Urinary bladder (tissue), 3 donors: ENCODE measurements at regions not wholly inside any gene's neighbourhood (a gene's known extent, or its start where the extent isn't known, plus 50 kb on each side); places are given as distances from the start of the nearest gene placed in this dataset.
"Not testable (repeated sequence)": the region's sequence is repeated elsewhere in the genome, so short reads cannot be mapped to it uniquely, and the experiment has no call there.

Experiments used
- DNase-seq: peaks from one replicate; pipeline ENCODE4 v3.0.0-alpha.2; 2015; ENCODE audit errors: extremely low spot score
- H3K27ac ChIP-seq: one replicate; pipeline ENCODE4 v1.5.1; 2013; ENCODE audit warnings: low read depth, mild to moderate bottlenecking, moderate library complexity
- H3K36me3 ChIP-seq: one replicate; pipeline ENCODE4 v1.6.1; 2013; ENCODE audit warnings: mild to moderate bottlenecking, moderate library complexity; ENCODE audit not compliant: insufficient read depth
- H3K4me1 ChIP-seq: one replicate; pipeline ENCODE4 v1.6.1; 2013; ENCODE audit warnings: mild to moderate bottlenecking, moderate library complexity; ENCODE audit not compliant: insufficient read depth
- H3K4me3 ChIP-seq: one replicate; pipeline ENCODE4 v1.5.1; 2013; ENCODE audit warnings: low read depth, low read length
- WGBS: extraction: QIAGEN DNeasy Blood & Tissue Kit; methylation state at CpG from one replicate; pipeline ENCODE4 v1.1.7; 2013; 5-methylcytosine and 5-hydroxymethylcytosine counted together
- donor health status: healthy with polysubstance abuse.
- donor health status: healthy.

DNA sequence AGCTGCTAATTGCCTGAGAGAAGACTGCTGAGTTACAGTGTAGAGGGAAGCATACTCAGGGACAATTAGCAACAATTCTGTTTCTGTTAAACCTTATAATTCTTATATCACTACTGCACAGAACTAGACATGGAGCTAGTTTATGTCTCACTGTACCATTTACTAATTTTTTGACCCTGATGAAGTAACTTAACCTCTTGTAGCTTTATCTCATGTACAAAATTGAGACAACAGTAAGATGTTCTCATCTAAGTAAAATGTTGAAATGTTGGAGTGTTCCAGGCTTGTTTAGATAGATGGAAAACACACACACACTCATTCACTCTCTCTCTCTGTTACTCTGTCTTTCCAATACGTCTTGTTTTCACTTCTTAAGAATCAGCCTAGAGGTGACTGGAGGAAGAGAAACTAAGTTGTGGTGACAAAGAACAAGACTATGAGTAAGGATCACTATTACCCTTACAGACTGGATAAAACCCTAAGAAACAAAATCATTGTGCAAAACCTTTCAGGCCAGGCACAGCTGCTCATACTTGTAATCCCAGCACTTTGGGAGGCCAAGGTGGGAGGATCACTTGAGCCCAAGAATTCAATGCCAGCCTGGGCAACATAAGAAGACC is 107.8 kb downstream of the FAM72C start:
- DNase-seq, H3K4me3 ChIP-seq: not testable (repeated sequence)
- WGBS = 46% methylated on average over 1 of the region's 1 CpG

DNA sequence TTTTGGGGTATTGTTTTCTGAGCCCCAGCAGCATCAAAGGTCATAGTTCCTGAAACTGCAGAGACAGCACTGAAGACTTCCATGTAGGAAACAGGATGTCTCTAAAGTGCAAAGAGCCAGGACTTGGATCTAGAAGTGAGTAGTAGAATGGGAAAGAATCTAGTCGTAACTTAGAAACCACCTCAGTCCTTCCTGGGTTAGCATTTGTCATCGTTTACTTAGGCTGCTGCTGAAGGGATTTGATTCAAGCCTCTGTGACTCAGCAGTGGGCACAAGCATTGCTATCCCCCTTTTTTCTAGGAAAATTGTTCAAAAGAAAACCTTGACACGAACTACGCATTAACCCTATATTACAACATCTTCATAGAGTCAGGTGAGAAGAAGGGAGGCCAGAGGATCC is 109.1 kb downstream of the FAM72C start:
- 64% methylated on average over 4 of the region's 4 CpGs for WGBS
- H3K36me3 ChIP-seq, H3K4me1 ChIP-seq, H3K4me3 ChIP-seq, H3K27ac ChIP-seq, DNase-seq: not testable (repeated sequence)

More for the DNA sequence above, 107.8 kb downstream of the FAM72C start:
- H3K4me1 ChIP-seq, H3K27ac ChIP-seq, H3K36me3 ChIP-seq: not testable (repeated sequence)

DNA sequence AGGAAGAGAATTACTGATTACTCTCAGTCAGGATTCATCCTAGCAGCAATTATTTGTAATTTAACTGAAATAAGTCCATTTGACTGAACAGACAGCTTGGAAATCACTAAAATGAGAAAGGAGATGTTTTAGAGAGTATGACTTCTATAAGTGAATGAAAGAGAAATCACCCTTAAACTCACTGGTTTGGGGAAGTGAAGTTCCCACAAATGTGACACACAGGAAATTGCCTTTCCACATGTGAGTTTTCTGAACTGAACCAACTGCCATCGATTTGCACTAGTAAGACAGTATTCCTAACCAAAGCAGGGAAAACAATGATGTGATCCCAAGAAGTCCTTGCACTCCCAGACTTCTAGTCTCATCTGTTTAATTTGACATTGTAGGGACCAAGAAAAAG is 110.5 kb downstream of the FAM72C start:
- H3K4me3 ChIP-seq, H3K27ac ChIP-seq, H3K4me1 ChIP-seq, H3K36me3 ChIP-seq, DNase-seq: not testable (repeated sequence)
- no CpG with 5 or more reads among the region's 1 CpG for WGBS

DNA sequence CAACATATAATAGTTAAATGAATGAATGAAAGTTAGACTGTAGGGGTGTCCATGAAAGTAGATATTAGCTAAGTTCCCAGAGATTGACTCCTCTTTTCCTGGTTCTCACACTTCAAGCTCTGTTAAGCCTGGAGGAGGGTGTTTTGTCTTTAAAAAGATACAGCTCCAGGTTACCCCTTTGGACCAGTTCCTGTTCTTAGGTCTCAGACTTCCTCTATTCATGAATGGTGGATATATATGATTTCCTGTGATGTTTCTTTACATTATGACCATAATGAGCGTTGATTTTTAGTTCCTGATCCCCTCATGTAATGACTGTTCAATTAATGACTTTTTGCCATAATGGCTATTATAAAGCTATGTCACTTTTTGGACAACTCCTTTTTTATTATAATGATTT is 115.9 kb downstream of the FAM72C start:
- H3K36me3 ChIP-seq, H3K27ac ChIP-seq, H3K4me3 ChIP-seq, DNase-seq, H3K4me1 ChIP-seq: not testable (repeated sequence)
- no CpG with 5 or more reads among the region's 1 CpG for WGBS

DNA sequence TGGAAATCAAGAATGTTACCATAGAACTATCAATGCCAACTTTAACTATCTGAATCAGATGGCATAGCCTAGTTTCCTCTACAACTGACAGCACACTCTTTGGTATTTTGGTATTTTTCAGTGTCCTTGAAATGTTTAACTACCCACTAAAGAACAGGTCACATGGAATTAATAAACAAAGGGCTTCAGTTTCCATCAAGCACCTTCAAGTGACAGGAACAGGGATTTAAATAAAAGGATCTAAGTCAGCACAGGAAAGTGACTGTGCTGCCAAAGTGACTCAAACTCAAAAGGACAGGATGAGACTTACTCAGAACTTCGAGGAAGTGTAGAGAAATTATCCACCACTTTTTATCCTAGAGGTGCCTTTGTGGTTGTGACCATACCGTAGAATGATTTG is 117.7 kb downstream of the FAM72C start:
- H3K36me3 ChIP-seq, H3K27ac ChIP-seq, H3K4me1 ChIP-seq, DNase-seq, H3K4me3 ChIP-seq: not testable (repeated sequence)
- 78% methylated on average over 1 of the region's 2 CpGs for WGBS

DNA sequence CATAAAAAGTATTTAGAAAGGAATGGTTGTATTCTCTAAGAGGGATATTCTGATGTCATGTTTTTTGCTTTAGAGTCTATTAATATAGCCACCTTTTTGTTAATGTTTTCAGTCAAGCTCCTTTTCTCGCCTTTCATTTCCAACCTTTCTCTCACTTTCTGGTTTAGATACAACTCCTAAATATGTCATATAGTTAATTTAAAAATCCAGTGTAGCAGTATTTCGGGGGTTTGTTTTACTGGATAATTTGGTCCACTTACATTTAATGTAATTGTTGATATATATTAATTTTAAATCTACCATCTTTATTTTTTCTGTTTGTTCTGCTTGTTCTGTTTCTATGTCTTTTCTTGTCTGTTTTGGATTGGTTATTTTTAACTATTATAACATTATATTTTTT is 121.1 kb downstream of the FAM72C start:
- not testable (repeated sequence) for H3K36me3 ChIP-seq, DNase-seq, H3K4me3 ChIP-seq, H3K4me1 ChIP-seq, H3K27ac ChIP-seq
- 85% methylated on average over 2 of the region's 2 CpGs for WGBS

DNA sequence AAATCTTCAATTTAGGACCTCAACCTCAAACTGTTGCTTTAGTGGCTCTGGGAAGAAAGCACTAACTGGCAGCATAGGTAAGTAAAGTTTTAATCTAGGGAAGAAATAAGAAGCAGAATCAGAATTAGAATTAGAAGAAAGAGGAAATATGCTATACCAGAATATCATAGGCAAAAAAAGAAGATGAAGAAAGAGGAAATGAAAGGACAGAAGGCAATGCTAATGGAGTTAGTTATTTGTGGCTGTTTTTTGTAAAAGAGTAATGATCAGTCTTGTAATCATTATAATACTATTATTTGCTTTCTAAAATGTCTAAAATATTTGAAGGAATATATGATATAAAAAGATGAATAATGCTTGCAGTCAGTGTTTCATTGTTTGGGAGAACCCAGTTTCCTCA is 122.9 kb downstream of the FAM72C start:
- H3K4me1 ChIP-seq, H3K36me3 ChIP-seq, DNase-seq, H3K4me3 ChIP-seq, H3K27ac ChIP-seq: not testable (repeated sequence)

DNA sequence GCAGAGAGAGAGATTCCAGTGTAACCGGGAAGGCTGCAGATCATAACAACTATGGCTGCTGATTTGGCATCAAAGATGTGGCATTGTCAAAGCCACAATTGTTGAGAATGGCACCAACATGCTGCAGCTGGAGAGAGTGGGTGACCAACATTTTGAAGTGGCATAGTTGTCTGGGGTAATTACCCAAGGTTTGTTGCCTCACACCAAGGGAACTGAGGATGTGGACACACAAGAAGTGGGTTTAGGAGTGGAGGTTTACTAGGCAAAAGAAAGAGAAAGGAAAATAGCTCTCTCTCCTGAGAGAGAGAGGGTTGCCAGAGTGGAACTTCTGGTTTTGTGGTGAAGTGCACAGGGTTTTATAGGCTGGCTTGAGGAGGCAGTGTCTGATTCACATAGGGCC is 126.6 kb downstream of the FAM72C start:
- not testable (repeated sequence) for H3K4me1 ChIP-seq, H3K4me3 ChIP-seq, H3K27ac ChIP-seq, H3K36me3 ChIP-seq, DNase-seq
- 80% methylated on average over 1 of the region's 1 CpG for WGBS

DNA sequence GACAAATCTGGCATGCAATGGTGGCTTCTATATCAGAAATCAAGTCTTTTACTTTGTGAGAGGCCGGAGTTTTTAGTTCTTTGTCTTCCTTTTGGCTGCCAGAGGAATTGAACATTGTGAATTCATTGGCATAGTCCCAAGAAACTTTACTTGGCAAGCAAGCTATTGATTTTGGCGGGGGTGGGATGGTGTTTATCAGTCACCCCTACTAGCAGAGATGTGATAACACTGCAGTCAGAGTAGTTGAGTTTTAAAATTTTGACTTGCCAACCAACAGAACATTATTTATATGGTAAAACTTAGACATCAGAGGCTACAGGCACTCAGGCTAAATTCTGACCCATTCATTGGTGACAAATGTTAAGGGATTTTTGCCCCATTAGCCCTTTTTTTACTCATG is 129.7 kb downstream of the FAM72C start:
- H3K27ac ChIP-seq, H3K4me1 ChIP-seq, H3K36me3 ChIP-seq, H3K4me3 ChIP-seq, DNase-seq: not testable (repeated sequence)
- WGBS = 56% methylated on average over 1 of the region's 2 CpGs

DNA sequence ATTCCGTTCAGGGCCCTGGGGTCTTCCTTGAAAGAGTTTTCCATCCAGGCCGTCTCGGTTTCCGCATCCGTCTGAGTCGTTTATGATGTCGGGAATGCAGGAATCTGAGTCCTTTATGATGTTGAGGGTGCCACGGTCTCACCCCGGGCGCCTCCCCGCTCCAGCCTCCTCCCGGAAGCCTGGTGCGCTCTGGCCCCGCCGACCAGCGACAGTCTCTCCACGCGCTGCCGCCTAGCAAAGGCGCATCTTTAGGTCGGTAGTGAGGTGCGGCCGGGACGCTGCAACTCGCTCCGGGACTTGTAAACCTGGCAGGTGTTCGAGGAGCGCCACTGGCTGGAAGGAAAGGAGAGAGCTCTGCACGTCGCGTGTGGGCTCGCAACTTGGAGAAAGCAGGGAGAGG is 132.6 kb downstream of the FAM72C start:
- not testable (repeated sequence) for H3K27ac ChIP-seq, DNase-seq, H3K36me3 ChIP-seq, H3K4me1 ChIP-seq, H3K4me3 ChIP-seq
- WGBS = 9% methylated on average over 5 of the region's 32 CpGs

DNA sequence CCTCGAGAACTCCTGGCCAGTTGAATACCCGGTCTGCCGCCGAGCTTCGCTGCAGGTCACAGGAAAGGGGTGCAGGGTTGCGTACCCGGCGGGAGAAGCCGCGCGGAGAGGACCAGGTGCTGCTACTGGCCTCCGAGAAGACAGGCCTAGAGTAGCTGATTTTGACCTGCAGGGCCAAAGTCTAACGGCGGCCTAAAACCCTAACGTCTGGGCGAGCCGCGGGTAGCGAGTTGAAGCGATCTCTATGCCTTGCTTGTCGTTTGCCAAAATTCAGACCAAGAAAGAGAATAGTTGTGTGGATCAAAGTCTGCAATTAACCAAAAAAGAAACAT is 133.2 kb downstream of the FAM72C start:
- not testable (repeated sequence) for H3K27ac ChIP-seq, DNase-seq, H3K36me3 ChIP-seq, H3K4me1 ChIP-seq, H3K4me3 ChIP-seq
- WGBS = 0% methylated on average over 1 of the region's 21 CpGs

DNA sequence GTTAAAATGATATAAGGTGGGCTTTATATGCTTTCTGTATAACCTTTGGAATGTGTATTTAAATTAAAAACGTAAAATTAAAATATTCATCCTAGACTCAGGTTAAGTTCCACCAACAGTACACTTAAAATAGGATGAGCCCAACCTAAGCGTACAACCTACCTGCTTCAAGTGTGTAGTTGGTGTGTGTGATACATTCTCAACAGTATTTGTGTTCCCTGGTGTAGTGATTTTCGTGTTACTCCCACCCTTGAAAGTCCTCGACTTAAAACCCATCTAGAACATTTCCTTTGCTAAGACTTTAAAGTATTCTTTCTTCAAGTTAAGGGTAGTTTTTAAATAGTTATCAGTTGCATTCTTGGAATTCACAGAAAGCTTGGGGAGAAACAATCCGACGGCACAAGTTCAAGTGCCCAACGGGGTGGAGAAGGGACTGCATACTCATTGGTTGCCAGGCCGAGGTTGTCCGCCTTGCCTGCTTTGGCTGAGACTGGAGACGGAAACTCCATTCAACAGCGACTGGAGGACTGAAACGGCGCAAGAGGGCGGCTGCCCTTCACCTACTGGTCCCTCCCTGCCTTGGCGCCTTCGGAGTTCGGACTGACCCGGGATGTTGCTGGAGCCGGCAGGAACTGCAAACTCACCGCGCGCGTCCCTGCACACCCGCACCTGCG is 133.7 kb downstream of the FAM72C start:
- not testable (repeated sequence) for H3K36me3 ChIP-seq, H3K27ac ChIP-seq, H3K4me1 ChIP-seq, DNase-seq, H3K4me3 ChIP-seq
- WGBS = 11% methylated on average over 25 of the region's 25 CpGs

DNA sequence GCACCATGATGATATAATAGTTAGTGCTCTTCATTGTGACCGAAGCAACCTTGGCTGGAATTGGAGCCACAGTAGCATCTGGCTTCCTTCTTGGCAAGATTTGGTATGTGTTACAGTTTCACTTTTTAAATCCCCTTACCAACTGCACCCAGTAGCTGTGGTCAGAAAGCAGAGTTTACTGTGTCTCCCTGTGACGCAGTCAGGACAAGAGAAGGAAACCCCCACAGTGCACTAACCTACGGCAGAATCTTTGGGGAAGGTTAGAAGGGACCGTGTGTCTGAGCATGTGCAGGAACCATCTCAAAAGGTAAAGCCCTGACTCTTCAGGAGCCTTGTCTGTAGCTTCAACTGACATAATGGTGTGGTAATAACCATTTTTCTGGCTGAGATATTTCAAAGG is 138.4 kb downstream of the FAM72C start:
- H3K27ac ChIP-seq, H3K4me1 ChIP-seq, H3K36me3 ChIP-seq, H3K4me3 ChIP-seq, DNase-seq: not testable (repeated sequence)
- WGBS = 86% methylated on average over 1 of the region's 4 CpGs

DNA sequence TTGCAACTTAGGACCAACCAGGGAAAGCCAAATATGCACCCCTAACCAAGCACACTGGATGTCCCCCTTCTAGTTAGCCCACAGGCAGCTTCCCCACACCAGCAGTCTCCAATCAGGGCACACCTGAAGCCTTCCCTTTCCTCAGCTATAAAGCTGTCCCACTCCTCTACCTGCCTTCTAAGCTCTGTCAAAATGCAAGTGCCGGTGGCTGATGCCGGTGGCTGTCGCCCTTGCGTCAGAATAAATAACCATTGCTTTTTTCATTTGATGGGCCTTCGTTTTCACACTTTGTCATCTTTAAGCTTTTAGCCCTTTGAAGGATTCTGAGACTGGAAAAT is 139.4 kb downstream of the FAM72C start:
- not testable (repeated sequence) for H3K4me1 ChIP-seq, H3K27ac ChIP-seq, H3K36me3 ChIP-seq, DNase-seq, H3K4me3 ChIP-seq
- 69% methylated on average over 5 of the region's 5 CpGs for WGBS
